H1 (cell line): ENCODE measurements at regions not wholly inside any gene's neighbourhood (a gene's known extent, or its start where the extent isn't known, plus 50 kb on each side); places are given as distances from the start of the nearest gene placed in this dataset.

Source experiments
- CHD1 ChIP-seq: IDR thresholded peaks from 2 replicates; pipeline ENCODE4 v1.6.1; 2012; ENCODE audit warnings: low read depth, low read length, improper control_type of control experiment
- GABPA ChIP-seq: IDR thresholded peaks from 2 replicates; pipeline ENCODE4 v1.6.1; 2011; ENCODE audit warnings: mild to moderate bottlenecking, low read length, moderate library complexity, borderline replicate concordance; ENCODE audit not compliant: insufficient read depth
- POLR2AphosphoS5 ChIP-seq: IDR thresholded peaks from 2 replicates; pipeline ENCODE4 v1.6.1; 2011; ENCODE audit warnings: low read depth, low read length

DNA sequence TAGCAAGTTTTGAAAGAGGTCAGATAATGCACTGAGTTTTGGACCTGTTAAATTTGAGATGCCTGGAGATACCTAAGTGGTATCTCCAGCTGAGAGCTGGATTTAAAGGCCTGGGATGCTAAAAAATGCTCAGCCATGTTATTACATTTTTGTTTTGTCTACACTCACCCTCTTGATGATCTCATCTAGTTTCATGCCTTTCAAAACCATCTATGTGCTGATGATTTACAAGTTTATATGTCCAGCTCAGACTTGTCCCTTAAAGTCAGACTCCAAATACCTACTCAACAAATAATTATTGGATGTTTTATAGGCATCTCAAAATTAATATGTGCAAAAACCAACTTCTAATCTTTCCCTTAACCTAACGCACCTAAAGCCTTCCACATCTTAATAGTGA is 103.6 kb upstream of the OR9G4 start (continued):
- TF ChIP-seq POLR2AphosphoS5: no peak
- no peak for TF ChIP-seq CHD1
- no peak for TF ChIP-seq GABPA
- TF ChIP-seq, all 59 proteins: peak for 0
